Upper lobe of left lung (tissue), 6 donors: ENCODE measurements at regions not wholly inside any gene's neighbourhood (a gene's known extent, or its start where the extent isn't known, plus 50 kb on each side); places are given as distances from the start of the nearest gene placed in this dataset.

Source experiments
- ATAC-seq, 2 donors: fragments of 200-7000 bp; cut with Tn5 transposase; one replicate each; pipeline ENCODE4 v1.9.1; 2022; ENCODE audit warnings: mild to moderate bottlenecking in 2 of 2, moderate library complexity in 2 of 2; ENCODE audit not compliant: low FRiP score in 2 of 2
- DNase-seq, 2 donors: peaks; one replicate each; pipeline ENCODE4 v3.0.0-alpha.2; 2019 to 2020
- H3K27ac ChIP-seq, 4 donors: fragments of 200-600 bp; sonication (generic); one replicate each; pipeline ENCODE4 v1.5.1; 2016 to 2019
- H3K27me3 ChIP-seq, 4 donors: fragments of 200-600 bp; sonication (generic); one replicate each; pipeline ENCODE4 v1.5.1; 2017 to 2019
- H3K36me3 ChIP-seq, 4 donors: fragments of 200-600 bp; sonication (generic); one replicate each; pipeline ENCODE4 v1.5.1; 2016 to 2019
- H3K4me1 ChIP-seq, 4 donors: fragments of 200-600 bp; sonication (generic); one replicate each; pipeline ENCODE4 v1.5.1; 2018 to 2019
- H3K4me3 ChIP-seq, 4 donors: fragments of 200-600 bp; sonication (generic); one replicate each; pipeline ENCODE4 v1.5.1; 2017 to 2019; ENCODE audit warnings: mild to moderate bottlenecking in 2 of 4, moderate library complexity in 1 of 4
- H3K9me3 ChIP-seq, 4 donors: fragments of 200-600 bp; sonication (generic); one replicate each; pipeline ENCODE4 v1.5.1; 2018 to 2019
- CTCF ChIP-seq, 6 experiments: fragments of 450-650 bp in 4 of 6; fragments of 200-600 bp in 2 of 6; sonication (generic) in 2 of 6; IDR thresholded peaks; one replicate each; pipeline ENCODE4 v1.5.1; 2016 to 2019; ENCODE audit warnings: antibody characterized with exemption in 6 of 6
- EP300 ChIP-seq, 4 donors: sonication (generic); formaldehyde crosslinking; IDR thresholded peaks; one replicate each; pipeline ENCODE4 v1.5.1; 2017; ENCODE audit warnings: antibody characterized with exemption in 4 of 4, control low read depth in 2 of 4
- POLR2A ChIP-seq, 4 donors: fragments of 450-650 bp; IDR thresholded peaks; one replicate each; pipeline ENCODE4 v1.5.1; 2016 to 2017; ENCODE audit warnings: antibody characterized with exemption in 4 of 4, mild to moderate bottlenecking in 2 of 4
- POLR2AphosphoS5 ChIP-seq, 2 donors: sonication (generic); formaldehyde crosslinking; IDR thresholded peaks; one replicate each; pipeline ENCODE4 v1.5.1; 2017; ENCODE audit warnings: antibody characterized with exemption in 2 of 2
- WGBS, 2 donors: methylation state at CpG; one replicate each; pipeline ENCODE4 v1.1.5; 2017 to 2018; 5-methylcytosine and 5-hydroxymethylcytosine counted together
- donor health status: DM: no; HTN: no; CAD: no; lungs with moderate emphysema.
- donor health status: DM: no; HTN: yes; CAD: no; lungs with severe emphysema.

GRCh38 chr6:120058410-120058809, 708.8 kb upstream of the MAN1A1 start:
- no peaks in the 10 kb centered on the region for H3K4me1 ChIP-seq
- ATAC-seq (no peak), DNase-seq (no peak)
- TF ChIP-seq EP300 (IDR thresholded peaks at IDR 0.05) = no peak
- TF ChIP-seq CTCF (IDR thresholded peaks at IDR 0.05) = no peak
- TF ChIP-seq POLR2A (IDR thresholded peaks at IDR 0.05) = no peak
- TF ChIP-seq POLR2AphosphoS5 (IDR thresholded peaks at IDR 0.05) = no peak
- no peak overlapping the region for H3K4me3 ChIP-seq
- 29 to 76% methylated on average over 1 of the region's 1 CpG for WGBS, 2 donors
- H3K9me3 ChIP-seq = no peaks in the 10 kb centered on the region
- no peaks in the 10 kb centered on the region for H3K27me3 ChIP-seq
- no peak overlapping the region for H3K27ac ChIP-seq
- no peaks in the 10 kb centered on the region for H3K36me3 ChIP-seq

GRCh38 chr6:120056085-120056484, 706.5 kb upstream of the MAN1A1 start:
- no peaks in the 10 kb centered on the region for H3K36me3 ChIP-seq
- ATAC-seq = peak in 1 of 2 donors; percentile 32
- WGBS, 2 donors = 63 to 65% methylated on average over 5 to 7 of the region's 7 CpGs

GRCh38 chr6:120055071-120055470, 705.5 kb upstream of the MAN1A1 start:
- no peaks in the 10 kb centered on the region for H3K36me3 ChIP-seq
- H3K27ac ChIP-seq = no peak overlapping the region
- no peak for TF ChIP-seq EP300 (IDR thresholded peaks at IDR 0.05)
- TF ChIP-seq POLR2A (IDR thresholded peaks at IDR 0.05) = no peak
- TF ChIP-seq CTCF (IDR thresholded peaks at IDR 0.05) = no peak
- TF ChIP-seq POLR2AphosphoS5 (IDR thresholded peaks at IDR 0.05) = no peak
- no peaks in the 10 kb centered on the region for H3K27me3 ChIP-seq
- no peaks in the 10 kb centered on the region for H3K4me1 ChIP-seq
- DNase-seq (no peak), ATAC-seq (no peak)
- 71 to 74% methylated on average over 4 of the region's 4 CpGs for WGBS, 2 donors
- no peaks in the 10 kb centered on the region for H3K9me3 ChIP-seq
- no peak overlapping the region for H3K4me3 ChIP-seq

More at GRCh38 chr6:120056085-120056484, 706.5 kb upstream of the MAN1A1 start:
- DNase-seq = no peak
- no peaks in the 10 kb centered on the region for H3K9me3 ChIP-seq
- no peak overlapping the region for H3K27ac ChIP-seq
- no peaks in the 10 kb centered on the region for H3K27me3 ChIP-seq
- TF ChIP-seq CTCF (IDR thresholded peaks at IDR 0.05) (peak in 2 of 6 experiments; percentile 11 to 12), EP300 (IDR thresholded peaks at IDR 0.05) (no peak), POLR2A (IDR thresholded peaks at IDR 0.05) (no peak), POLR2AphosphoS5 (IDR thresholded peaks at IDR 0.05) (no peak)
- no peaks in the 10 kb centered on the region for H3K4me1 ChIP-seq
- no peak overlapping the region for H3K4me3 ChIP-seq

- Histone ChIP-seq H3K27ac (no peak overlapping the region), H3K36me3 (no peaks in the 10 kb centered on the region), H3K27me3 (no peaks in the 10 kb centered on the region), H3K4me3 (no peak overlapping the region), H3K9me3 (no peaks in the 10 kb centered on the region), H3K4me1 (no peaks in the 10 kb centered on the region)
- no peak for ATAC-seq
- no peak for DNase-seq
- 78 to 79% methylated on average over 2 of the region's 2 CpGs for WGBS, 2 donors
- TF ChIP-seq POLR2AphosphoS5 (IDR thresholded peaks at IDR 0.05) (no peak), CTCF (IDR thresholded peaks at IDR 0.05) (no peak), POLR2A (IDR thresholded peaks at IDR 0.05) (no peak), EP300 (IDR thresholded peaks at IDR 0.05) (no peak)
Observed at GRCh38 chr6:120039664-120040063, 690.1 kb upstream of the MAN1A1 start.

GRCh38 chr6:120031837-120032236, 682.3 kb upstream of the MAN1A1 start:
- Histone ChIP-seq H3K27ac (no peak overlapping the region), H3K27me3 (no peaks in the 10 kb centered on the region), H3K36me3 (no peaks in the 10 kb centered on the region), H3K4me1 (no peaks in the 10 kb centered on the region), H3K9me3 (no peaks in the 10 kb centered on the region), H3K4me3 (no peak overlapping the region)
- ATAC-seq (no peak), DNase-seq (no peak)
- TF ChIP-seq EP300 (IDR thresholded peaks at IDR 0.05) = no peak
- TF ChIP-seq CTCF (IDR thresholded peaks at IDR 0.05) = no peak
- TF ChIP-seq POLR2A (IDR thresholded peaks at IDR 0.05) = no peak
- TF ChIP-seq POLR2AphosphoS5 (IDR thresholded peaks at IDR 0.05) = no peak
- WGBS, 2 donors = 89 to 97% methylated on average over 2 of the region's 2 CpGs
